Endometrial microvascular endothelial cells (primary cell): ENCODE measurements at regions not wholly inside any gene's neighbourhood (a gene's known extent, or its start where the extent isn't known, plus 50 kb on each side); places are given as distances from the start of the nearest gene placed in this dataset.

ENCODE experiments used
- in situ Hi-C: cut with HindIII; loops from 2 replicates; pipeline ENCODE4 v1.10.0; 2017; ENCODE audit warnings: low sequenced_read_pairs, low pct_unique_long_range_greater_than_20kb; ENCODE audit errors: inconsistent ontology term

DNA sequence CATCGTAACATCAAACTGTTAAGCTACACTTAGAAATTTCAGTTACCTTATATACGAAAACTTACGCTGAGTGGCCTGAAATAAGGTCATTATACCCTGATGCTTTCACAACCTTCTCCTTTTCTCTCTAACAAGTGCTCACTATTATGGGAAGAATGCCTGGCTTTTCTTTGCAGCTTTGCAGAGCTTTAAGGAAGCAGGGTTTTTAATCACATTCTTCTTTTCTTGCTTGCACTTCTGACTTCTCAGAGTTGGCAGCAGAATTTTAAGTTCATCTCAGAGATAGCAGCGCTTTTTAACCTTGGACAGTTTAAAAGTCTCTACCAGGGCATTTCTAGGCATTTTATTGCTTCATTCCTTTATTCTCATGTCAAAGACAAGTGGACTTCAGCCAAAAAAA, 285.1 kb downstream of the SPRY2 start:
- in situ Hi-C loops, result no loop called here

DNA sequence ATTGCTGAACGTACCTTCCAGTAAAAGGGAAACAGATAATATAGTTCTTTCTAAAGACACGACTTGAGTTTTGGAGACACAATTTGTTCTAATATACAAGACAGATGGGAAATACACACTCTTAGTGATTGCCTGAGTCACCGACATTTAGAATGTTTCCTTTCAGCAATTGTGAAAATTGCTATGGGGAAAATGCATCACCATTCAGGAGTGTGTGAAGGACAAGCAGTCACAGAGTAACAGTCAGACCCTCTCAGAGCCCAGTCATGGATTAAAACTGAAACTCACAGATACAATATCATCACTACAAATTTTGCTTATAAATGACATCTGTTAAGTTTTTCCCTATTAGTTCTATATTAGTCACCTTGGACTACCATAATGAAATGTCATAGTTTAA, 286.1 kb downstream of the SPRY2 start:
- in situ Hi-C loops, result no loop called here

DNA sequence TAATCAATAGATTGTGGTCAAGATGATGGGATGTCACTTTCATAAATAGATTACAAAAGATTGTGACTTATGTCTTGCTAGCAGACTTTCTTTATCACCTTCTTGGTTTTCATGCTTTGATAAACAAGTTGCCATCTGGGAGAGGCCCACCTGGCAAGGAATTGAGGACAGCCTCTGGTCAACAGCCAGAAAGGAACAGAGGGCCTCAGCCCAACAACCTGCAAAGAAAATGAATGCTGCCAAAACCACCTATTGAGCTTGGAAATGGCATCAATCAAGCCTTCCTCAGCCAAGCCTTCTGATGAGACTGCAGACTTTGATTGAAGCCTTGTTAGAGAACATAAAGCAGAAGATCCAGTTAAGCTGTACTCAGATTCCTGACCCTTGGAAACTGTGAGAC, 288.6 kb downstream of the SPRY2 start:
- in situ Hi-C loops, result no loop called here

DNA sequence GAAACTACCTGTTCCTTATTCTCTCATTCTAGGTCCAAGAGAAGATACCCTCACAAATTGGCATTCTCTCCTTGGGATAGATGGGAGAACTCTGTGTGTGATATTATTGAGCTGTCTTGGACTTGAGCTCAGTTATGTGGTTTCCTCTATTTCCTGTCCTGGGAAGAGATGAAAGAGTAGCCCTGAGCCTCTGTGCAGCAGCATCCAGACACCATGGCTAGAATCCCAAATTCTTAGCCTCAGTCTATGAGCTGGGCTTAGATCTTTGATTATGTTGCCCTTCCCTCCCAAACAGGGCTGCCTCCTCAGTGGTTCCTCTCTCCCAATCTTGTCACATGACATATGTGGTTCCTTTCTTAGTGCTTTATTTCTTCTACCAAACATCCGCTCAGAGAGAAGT, 290.7 kb downstream of the SPRY2 start:
- in situ Hi-C loops, result no loop called here

DNA sequence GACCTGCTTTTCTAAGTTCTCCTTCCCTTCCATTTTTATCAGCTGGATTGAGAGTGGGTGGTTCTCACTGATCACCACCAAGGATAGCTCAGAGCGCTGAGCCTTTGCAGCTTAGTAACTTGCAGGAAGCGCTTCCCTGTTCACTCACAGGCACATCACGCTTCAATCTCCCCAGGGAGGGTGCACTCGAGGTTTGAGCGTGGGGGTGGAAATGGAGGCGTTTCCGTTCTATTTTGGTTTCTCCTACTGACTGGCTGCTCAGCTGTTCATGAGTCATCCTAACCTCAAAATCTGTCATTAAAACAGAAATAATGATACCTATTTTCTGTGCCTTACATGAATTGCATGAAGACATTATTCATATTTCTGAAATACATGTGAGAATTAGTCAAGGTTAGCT, 292.1 kb downstream of the SPRY2 start:
- in situ Hi-C loops, result no loop called here

DNA sequence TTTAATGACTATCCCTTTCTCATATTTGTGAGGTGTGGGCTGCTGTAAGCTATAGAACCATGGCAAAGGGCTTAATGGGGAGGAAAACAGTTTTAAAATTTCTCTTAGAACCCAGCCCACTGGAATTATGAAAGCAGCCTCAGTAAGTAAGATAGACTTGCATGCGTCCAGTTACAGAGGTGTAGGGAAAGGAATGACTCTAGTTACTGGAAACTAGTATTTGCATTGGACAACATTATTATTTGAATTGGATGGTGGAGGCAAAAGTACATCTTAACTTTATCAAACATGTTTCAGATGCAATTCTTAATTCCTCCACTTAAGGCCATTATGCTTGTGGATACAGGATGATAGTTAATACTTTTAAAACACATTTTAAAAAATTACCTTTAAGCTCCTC, 292.9 kb downstream of the SPRY2 start:
- in situ Hi-C loops, result no loop called here

DNA sequence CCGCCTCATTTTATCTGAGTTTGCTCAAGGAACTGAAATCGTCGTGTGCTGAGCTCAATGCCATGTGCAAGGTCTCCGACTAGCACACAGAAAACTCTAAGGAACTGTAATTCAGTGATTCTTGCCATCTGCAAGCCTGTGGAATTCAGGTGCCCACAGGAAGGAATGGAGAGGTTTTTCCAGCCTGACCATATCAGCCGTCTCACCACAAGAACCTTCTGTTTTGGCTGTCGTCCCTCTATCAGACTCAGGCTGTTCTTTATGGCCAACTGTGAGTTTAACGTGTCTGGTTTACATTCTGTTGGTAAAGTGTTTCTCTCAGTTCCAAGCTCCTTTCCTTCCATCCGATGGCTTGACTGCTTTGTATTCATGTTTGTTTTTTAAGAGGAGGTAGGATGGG, 293.5 kb downstream of the SPRY2 start:
- in situ Hi-C loops, result no loop called here

DNA sequence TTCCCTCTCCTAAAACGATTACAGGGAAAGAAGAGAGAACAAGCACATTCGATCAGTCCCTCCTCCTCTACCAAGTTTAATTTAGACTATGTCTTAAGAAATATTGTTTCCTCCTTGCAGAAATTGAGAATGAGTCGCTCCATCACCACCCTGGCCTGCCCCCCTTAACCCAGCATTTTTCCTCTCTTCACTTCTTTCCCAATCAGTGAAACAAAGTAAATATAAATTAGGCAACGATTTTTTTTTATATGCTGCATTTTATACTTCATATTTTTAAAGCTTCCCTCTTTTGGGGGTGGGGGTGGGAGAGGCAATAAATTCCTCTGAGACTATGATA, 300.0 kb downstream of the SPRY2 start:
- in situ Hi-C loops, result no loop called here

DNA sequence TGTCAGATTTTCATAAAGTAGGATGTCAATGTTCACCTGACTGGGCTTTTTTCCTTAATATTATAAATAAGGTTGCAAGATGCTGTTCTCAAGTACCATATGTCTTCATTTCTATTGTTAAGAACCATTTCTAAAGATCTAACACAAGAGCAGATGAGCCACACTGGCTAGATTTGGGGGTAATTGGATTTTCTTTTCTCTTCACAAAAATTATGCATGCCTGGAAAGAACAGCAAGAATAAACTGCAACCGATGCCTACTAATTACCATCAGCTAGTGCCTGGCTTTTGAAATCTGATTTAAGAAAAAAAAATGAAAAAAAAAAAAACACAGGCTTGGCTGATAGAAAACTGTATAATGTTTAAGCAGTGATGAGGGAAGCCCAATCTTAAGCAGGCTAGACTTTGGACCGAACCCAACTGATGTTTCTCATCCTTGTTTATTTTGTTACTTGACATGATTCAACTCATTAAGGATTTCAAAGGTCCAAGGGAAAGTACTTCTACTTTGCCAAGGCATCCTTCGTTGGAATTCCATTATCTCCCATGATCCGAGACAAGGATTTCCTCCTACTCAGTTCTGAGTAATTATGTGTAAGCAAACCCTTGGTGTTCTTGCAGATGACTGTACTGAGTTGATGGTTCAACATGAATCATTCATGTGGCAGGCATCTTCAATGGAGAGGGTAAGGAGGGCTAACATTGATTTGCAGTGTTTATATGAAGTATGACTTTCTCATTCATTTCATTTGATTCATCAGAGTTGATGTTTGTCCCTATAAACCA, 300.5 kb downstream of the SPRY2 start:
- in situ Hi-C loops, result no loop called here

DNA sequence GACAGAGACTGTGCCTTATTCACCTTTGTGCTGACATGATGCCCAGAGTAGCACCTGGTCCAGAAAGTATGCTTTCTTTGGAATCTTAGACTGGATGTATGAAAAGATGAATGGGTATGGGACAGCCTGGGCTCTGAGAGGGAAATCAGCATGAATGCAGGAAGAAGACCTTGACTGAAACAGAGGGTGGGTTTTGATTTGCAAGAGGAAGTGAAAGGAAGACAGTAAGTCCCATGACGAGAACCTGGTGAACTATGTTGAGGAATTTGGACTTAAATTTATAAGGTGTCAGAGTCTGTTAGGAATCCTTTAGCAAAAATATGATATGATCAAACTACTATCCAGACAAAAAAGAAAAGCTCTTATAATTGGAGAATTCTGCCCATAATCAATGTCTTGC, 301.9 kb downstream of the SPRY2 start:
- in situ Hi-C loops, result no loop called here

DNA sequence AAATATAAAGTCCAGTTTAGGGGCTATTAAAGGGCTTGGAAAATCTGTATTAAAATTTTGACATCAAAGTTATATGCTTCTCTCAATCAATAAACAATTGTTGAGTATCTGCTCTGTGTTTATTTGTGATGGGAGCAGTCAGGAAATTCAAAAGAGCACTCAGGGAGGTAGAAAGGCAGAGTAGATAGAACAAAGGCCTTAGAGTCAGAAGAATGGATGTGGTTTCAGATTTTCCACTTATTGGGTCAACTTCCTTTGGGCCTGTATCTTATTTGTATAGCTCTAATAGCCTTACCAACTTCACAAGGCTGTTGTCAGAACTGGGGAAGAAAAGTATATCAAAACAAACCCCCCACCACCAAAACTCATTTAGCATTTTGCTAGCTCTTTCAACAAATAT, 302.6 kb downstream of the SPRY2 start:
- in situ Hi-C loops, result no loop called here

DNA sequence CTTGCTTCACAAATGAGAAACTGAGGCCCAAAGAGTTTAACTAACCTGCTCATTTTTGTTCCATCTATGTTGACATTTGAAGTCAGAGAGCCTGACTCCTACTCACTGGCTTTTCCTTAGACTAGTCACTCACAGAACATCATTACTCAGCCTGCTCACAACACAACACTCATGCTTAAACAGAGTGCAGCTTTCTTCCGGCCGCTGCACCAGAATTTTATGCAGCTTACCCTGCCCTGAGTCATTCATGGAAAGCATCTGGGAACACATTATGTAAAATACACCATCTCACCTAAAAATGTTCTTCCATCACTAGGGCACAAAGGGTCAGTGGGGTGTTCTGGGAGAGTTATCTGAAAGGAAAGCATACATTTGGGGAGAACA, 303.4 kb downstream of the SPRY2 start:
- in situ Hi-C loops, result no loop called here

DNA sequence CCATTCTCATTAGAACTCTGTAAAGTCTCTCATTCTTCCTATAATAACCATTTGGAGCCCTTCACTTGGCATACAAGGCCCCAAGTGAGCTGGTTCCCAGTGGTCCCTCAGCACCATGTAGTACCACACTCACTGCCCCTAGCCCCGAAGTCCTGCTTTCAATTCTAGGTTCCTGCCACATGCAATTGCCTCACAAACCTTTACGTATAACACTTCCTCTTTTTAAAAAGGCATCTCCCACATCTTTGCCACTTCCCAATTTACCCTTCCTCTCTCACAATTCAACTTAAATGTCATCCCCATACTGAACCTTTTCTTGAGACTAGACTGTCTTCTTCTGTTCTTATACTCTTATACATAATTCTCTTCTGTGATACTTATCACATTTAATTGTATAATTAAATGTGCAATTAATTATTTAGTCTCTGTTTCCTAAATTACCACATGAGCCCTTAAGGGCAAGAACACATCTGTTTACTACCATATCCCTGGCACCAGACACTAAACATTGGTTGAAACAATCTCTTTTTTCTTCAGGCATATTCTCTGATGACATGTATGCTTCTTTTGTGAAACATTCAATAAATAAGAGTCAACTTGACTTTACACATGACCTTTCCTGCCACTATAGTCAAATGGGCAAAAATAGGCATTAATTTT, 304.0 kb downstream of the SPRY2 start:
- in situ Hi-C loops, result no loop called here

DNA sequence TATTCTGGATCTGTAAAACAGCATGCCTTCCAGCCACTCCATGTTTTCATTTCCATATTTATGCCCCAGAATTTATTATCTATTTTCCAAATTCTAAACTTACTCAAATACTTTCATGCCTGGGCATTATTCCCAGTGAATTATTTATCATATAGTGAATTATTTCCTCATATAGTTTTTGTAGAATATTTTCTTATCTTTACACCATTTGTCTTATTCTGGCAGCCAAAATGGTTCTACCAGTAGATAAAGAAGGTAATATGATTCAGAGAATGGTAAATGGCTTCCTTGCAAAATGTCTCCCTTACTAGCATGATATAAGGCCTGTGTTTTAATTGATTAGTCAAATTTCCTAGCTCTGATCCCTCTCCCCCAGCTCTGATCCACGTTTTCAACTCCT, 305.8 kb downstream of the SPRY2 start:
- in situ Hi-C loops, result no loop called here

DNA sequence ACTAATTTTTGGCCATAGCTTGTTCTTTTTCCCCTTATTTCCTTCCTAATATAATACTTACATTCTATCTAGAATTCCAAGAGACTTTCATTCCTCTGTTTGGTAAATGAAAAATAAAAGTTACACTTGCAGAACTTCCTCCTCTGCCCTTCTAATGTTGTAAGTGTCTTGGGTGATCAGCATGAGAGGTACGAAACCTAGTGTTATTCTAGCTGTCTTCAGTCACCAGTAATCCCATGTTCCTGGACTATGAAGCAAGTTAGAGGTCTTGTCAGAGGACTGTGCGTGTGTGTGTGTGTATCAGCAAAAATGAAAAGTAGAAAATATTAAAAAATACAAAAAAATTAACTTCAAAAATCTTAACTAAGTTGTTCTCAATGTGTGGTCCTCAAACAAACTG, 307.0 kb downstream of the SPRY2 start:
- in situ Hi-C loops, result no loop called here

DNA sequence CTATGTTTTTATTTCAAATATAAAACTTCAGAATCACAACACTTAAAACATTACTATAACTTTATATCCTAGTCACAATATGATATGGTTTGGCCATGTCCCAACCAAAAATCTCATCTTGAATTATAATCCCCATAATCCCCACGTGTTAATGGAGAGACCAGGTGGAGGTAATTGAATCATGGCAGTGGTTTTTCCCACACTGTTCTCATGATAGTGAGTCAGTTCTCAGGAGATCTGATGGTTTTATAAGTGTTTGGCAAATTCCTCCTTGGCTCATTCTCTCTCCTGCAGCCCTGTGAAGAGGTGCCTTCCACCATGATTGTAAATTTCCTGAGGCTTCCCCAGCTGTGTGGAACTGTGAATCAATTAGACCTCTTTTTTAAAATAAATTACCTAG, 307.6 kb downstream of the SPRY2 start:
- in situ Hi-C loops, result no loop called here

DNA sequence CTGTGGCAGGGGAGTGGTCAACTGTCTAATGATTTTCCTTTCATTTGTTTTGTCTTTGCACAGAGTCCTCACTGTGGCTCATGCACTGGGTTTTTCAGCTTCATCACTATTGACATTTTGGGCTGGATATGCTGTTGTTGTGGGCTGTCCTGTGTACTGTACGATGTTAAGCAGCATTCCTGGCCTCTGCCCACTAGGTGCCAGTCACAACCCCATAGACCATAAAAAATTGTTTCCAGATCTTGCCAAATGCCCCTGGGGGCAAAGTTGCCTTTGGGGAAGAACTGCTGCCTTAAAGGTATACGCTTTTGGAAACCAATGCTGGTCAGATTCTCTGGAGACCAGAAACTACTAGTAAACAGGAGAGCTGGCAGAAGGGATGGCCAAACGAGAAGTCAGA, 310.4 kb downstream of the SPRY2 start:
- in situ Hi-C loops, result no loop called here

DNA sequence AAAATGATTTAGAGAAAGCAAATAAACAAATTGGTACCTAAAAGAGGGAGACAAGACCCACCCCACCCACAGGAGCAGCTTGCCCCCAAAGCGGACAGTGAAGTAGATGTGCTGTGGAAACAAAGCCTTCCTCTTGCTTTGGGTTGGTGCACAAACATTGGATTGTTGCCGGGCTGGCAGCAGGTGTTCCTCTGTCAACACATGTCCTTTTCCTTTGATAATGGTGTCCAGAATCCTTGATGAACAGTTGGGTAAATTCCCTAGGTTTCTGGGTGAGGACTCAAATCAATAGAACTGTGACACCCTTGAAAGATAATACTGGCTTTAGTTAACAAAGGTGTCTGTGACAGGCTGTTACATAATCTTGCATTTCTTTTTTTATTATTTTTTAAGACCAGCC, 311.8 kb downstream of the SPRY2 start:
- in situ Hi-C loops, result no loop called here

DNA sequence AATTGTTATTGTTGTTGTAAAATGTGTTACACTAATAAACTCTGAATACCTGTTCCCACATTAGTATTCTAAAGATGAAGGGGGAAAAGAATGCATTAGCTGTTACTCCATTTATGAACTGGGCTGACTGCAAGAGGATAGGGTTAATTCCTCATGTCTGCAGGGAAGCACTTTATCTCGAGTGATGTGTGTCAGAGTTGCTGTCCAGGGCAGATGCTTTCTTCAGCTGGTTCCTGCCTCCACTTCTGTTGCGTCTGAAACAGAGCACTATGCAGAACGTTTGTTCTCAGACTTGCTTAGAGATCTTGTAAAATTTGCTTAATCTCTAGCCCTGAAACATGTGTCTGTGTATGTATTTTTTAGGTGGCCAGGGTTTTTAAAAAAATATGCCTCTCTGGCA, 318.8 kb downstream of the SPRY2 start:
- in situ Hi-C loops, result no loop called here

DNA sequence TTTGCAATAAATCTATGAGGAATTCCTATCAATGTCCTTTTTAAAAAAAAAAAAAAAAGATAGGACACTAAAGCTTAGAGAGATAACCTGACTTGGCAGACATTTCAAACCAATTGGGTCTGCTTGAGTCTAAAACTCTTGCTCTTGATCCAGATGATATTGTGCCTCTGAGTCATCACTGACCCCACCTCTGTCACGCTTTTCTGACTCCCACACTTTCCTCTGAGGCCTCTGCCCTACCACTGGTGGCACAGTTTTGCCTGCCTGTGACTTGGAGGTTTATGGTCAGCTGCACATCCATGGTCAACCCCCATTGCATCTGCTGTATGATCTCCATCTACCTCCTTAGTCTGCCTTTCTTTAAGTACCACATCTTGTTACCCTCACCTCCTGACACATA, 328.7 kb downstream of the SPRY2 start:
- in situ Hi-C loops, result no loop called here
